ENCODE measurements at regions not wholly inside any gene's neighbourhood (a gene's known extent, or its start where the extent isn't known, plus 50 kb on each side); places are given as distances from the start of the nearest gene placed in this dataset.
A peak's percentile ranks its signal among the peaks of the same experiment; 100 is the strongest.

DNA sequence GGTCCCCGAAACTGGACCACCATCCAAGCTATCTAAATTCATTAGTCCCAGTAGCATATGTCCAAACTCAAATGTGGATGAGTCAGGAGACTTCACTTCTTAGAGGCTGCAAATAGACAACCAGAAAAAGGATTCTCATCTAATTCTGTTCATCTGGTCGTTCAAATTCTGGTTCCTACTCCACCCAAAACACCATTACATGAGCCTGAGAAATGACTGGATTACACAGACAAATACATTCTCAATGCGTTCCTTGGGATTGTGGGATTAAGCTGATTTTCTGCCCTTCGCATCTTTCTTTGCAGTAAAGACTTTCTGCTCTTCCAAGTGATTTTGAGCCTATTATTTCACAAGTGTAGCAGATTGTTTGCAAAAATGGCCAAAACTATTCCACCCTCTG lies 472.3 kb upstream of the PROK2 start:
- no peak overlapping the region for H3K4me2 ChIP-seq (ENCODE audit: low read depth, low read length, poor library complexity, severe bottlenecking)
- H3K27ac ChIP-seq (ENCODE audit: low read depth, low read length) = no peak overlapping the region
- no peak for TF ChIP-seq EZH2phosphoT487 (conservative IDR thresholded peaks at IDR 0.05; ENCODE audit: low read length)
- TF ChIP-seq, protein P1, sequence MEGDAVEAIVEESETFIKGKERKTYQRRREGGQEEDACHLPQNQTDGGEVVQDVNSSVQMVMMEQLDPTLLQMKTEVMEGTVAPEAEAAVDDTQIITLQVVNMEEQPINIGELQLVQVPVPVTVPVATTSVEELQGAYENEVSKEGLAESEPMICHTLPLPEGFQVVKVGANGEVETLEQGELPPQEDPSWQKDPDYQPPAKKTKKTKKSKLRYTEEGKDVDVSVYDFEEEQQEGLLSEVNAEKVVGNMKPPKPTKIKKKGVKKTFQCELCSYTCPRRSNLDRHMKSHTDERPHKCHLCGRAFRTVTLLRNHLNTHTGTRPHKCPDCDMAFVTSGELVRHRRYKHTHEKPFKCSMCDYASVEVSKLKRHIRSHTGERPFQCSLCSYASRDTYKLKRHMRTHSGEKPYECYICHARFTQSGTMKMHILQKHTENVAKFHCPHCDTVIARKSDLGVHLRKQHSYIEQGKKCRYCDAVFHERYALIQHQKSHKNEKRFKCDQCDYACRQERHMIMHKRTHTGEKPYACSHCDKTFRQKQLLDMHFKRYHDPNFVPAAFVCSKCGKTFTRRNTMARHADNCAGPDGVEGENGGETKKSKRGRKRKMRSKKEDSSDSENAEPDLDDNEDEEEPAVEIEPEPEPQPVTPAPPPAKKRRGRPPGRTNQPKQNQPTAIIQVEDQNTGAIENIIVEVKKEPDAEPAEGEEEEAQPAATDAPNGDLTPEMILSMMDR (IDR thresholded peaks at IDR 0.05; ENCODE audit: insufficient read depth, low read length, poor library complexity, severe bottlenecking) = no peak
- no peak overlapping the region for H2AFZ ChIP-seq (ENCODE audit: low read depth, low read length, severe bottlenecking)
- no peaks in the 10 kb centered on the region for H3F3A ChIP-seq (ENCODE audit: insufficient read depth)
- H3K9me3 ChIP-seq (ENCODE audit: insufficient read depth, low read length) = no peaks in the 10 kb centered on the region
- H3K36me3 ChIP-seq (ENCODE audit: low read length) = no peaks in the 10 kb centered on the region
- H3K27me3 ChIP-seq (ENCODE audit: low read length) = no peaks in the 10 kb centered on the region
- H3K9ac ChIP-seq (ENCODE audit: low read length) = no peak overlapping the region
- no peaks in the 10 kb centered on the region for H3K9me2 ChIP-seq (replicated peaks; ENCODE audit: insufficient read depth, low read length)
- H4K20me1 ChIP-seq (ENCODE audit: low read depth, low read length) = no peaks in the 10 kb centered on the region
- no peak overlapping the region for H3K4me3 ChIP-seq (ENCODE audit: insufficient read depth, low read length, poor library complexity, severe bottlenecking)
- H3K79me2 ChIP-seq (ENCODE audit: insufficient read depth, low read length) = no peaks in the 10 kb centered on the region

DNA sequence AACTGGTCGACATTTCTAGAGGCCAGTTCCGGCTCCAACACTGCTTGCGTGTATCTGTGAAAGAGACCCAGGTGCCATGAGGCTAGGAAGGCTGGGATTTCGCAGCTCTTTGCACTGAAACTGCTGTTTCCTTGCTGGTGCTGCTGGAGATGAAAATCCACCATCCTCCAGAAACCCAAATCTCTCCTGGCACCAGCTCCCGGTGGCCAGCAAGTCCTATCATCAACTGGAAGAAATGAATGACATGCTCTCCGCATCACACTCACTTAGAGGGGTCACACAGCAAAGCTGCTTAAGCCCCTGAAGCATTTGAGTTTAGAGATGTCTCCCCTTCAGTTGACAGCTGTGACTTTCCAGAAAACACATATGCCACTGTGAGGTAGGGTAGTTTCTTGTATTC lies 471.8 kb upstream of the PROK2 start:
- Histone ChIP-seq H4K20me1 (ENCODE audit: low read depth, low read length) (no peaks in the 10 kb centered on the region), H3K36me3 (ENCODE audit: low read length) (no peaks in the 10 kb centered on the region), H3K9ac (ENCODE audit: low read length) (no peak overlapping the region), H3K27ac (ENCODE audit: low read depth, low read length) (no peak overlapping the region), H3K9me2 (replicated peaks; ENCODE audit: insufficient read depth, low read length) (no peaks in the 10 kb centered on the region), H3K27me3 (ENCODE audit: low read length) (no peaks in the 10 kb centered on the region), H2AFZ (ENCODE audit: low read depth, low read length, severe bottlenecking) (no peak overlapping the region), H3K4me3 (ENCODE audit: insufficient read depth, low read length, poor library complexity, severe bottlenecking) (no peak overlapping the region), H3K4me2 (ENCODE audit: low read depth, low read length, poor library complexity, severe bottlenecking) (no peak overlapping the region), H3K9me3 (ENCODE audit: insufficient read depth, low read length) (no peaks in the 10 kb centered on the region), H3F3A (ENCODE audit: insufficient read depth) (no peaks in the 10 kb centered on the region), H3K79me2 (ENCODE audit: insufficient read depth, low read length) (no peaks in the 10 kb centered on the region)
- TF ChIP-seq, protein P1 (IDR thresholded peaks at IDR 0.05; ENCODE audit: insufficient read depth, low read length, poor library complexity, severe bottlenecking) = no peak
- TF ChIP-seq EZH2phosphoT487 (conservative IDR thresholded peaks at IDR 0.05; ENCODE audit: low read length) = no peak

DNA sequence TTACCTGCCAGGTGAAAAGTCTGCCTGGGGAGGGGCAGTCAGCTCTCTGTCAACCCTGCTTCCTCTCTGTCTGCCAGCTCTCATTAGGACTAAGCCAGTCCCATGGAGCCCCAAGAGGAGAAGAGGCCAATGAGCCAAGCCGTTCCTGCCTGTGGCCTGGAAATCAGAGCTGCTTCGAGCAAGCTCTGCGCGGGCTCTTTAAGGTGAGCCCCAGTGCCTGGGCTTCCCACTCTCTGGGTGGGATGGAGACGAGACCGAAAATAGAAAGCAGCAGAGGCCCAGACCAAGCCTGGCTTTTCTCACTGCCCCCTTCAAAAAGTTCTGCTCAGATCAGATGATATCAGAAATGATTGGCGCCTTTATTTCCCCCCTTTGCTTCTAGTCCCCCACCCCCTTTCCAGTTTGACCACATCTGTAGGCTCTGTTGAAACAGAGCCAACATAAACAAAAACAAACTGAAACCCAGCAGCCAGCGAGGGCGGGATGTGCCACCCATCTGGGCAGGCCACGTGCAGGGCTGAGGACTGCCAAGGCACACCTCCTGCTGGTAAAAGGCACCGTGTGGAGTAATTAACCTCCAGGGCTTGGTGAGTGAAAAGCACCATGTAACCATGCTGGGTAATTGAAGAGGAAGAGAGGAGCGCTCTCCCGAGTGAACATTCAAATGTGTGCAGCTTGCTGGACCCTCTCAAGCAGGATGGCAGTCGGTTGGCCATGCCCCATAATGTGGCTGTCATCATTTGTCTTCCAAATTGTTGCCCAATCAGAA lies 471.0 kb upstream of the PROK2 start:
- H3K4me2 ChIP-seq (ENCODE audit: low read depth, low read length, poor library complexity, severe bottlenecking) = peak overlapping the region; percentile 16

More for the DNA sequence above, 471.0 kb upstream of the PROK2 start:
- Histone ChIP-seq H3K27ac (ENCODE audit: low read depth, low read length) (no peak overlapping the region), H3K9me2 (replicated peaks; ENCODE audit: insufficient read depth, low read length) (no peaks in the 10 kb centered on the region), H3F3A (ENCODE audit: insufficient read depth) (no peaks in the 10 kb centered on the region), H3K4me3 (ENCODE audit: insufficient read depth, low read length, poor library complexity, severe bottlenecking) (no peak overlapping the region), H2AFZ (ENCODE audit: low read depth, low read length, severe bottlenecking) (no peak overlapping the region), H3K79me2 (ENCODE audit: insufficient read depth, low read length) (no peaks in the 10 kb centered on the region), H3K27me3 (ENCODE audit: low read length) (no peaks in the 10 kb centered on the region), H3K9ac (ENCODE audit: low read length) (no peak overlapping the region), H3K9me3 (ENCODE audit: insufficient read depth, low read length) (no peaks in the 10 kb centered on the region), H3K36me3 (ENCODE audit: low read length) (no peaks in the 10 kb centered on the region), H4K20me1 (ENCODE audit: low read depth, low read length) (no peaks in the 10 kb centered on the region)
- TF ChIP-seq, protein P1 (IDR thresholded peaks at IDR 0.05; ENCODE audit: insufficient read depth, low read length, poor library complexity, severe bottlenecking) = no peak
- no peak for TF ChIP-seq EZH2phosphoT487 (conservative IDR thresholded peaks at IDR 0.05; ENCODE audit: low read length)

Data from SU-DHL-6 (cell line).